Body of pancreas (tissue), 4 donors: ENCODE measurements at regions not wholly inside any gene's neighbourhood (a gene's known extent, or its start where the extent isn't known, plus 50 kb on each side); places are given as distances from the start of the nearest gene placed in this dataset.

Experiments
- ATAC-seq: fragments of 150-250 bp; one replicate; pipeline ENCODE4 v1.9.1; 2016
- DNase-seq, 4 donors: peaks; one replicate each; pipeline ENCODE4 v3.0.0-alpha.2; 2019
- H3K27ac ChIP-seq, 4 donors: fragments of 200-600 bp; sonication (generic); 1 replicate in 3 of 4; 2 replicates in 1 of 4; pipeline versions ENCODE4 v1.5.1 to v1.6.1; 2016 to 2019; ENCODE audit warnings: mild to moderate bottlenecking in 1 of 4, mixed read lengths in 1 of 4, moderate library complexity in 1 of 4
- H3K27me3 ChIP-seq, 2 donors: fragments of 200-600 bp; sonication (generic); one replicate each; pipeline ENCODE4 v1.6.0; 2016; ENCODE audit warnings: mild to moderate bottlenecking in 1 of 2
- H3K36me3 ChIP-seq, 2 donors: fragments of 200-600 bp; sonication (generic); replicated peaks in 1 of 2; 2 replicates each; pipeline ENCODE4 v1.5.1; 2016; ENCODE audit warnings: low read depth in 2 of 2; ENCODE audit not compliant: insufficient read depth in 1 of 2
- H3K4me1 ChIP-seq: fragments of 200-600 bp; sonication (generic); one replicate; pipeline ENCODE4 v1.6.0; 2016
- H3K4me3 ChIP-seq, 2 donors: fragments of 200-600 bp; sonication (generic); 1 replicate in 1 of 2; 2 replicates in 1 of 2; pipeline ENCODE4 v1.5.1; 2016 to 2019
- H3K9me3 ChIP-seq, 3 donors: fragments of 200-600 bp; sonication (generic); 1 replicate in 2 of 3; 2 replicates in 1 of 3; pipeline ENCODE4 v1.5.1; 2016
- POLR2A ChIP-seq, 3 donors: fragments of 450-650 bp; IDR thresholded peaks; one replicate each; pipeline ENCODE4 v1.6.1; 2016; ENCODE audit warnings: antibody characterized with exemption in 3 of 3, mild to moderate bottlenecking in 2 of 3
- WGBS, 2 donors: methylation state at CpG; one replicate each; pipeline ENCODE4 v1.1.5; 2017; 5-methylcytosine and 5-hydroxymethylcytosine counted together
- intact Hi-C: fragments of 100-400 bp; cut with DNase I; formaldehyde crosslinking; loops from one replicate; pipeline ENCODE4 v1.15.1; 2023
- TF ChIP-seq, protein P1 (sequence below), 7 experiments: fragments of 450-650 bp in 4 of 7; fragments of 200-600 bp in 3 of 7; sonication (generic) in 3 of 7; IDR thresholded peaks; one replicate each; pipeline ENCODE4 v1.5.1; 2016 to 2019; ENCODE audit warnings: antibody characterized with exemption in 7 of 7

DNA sequence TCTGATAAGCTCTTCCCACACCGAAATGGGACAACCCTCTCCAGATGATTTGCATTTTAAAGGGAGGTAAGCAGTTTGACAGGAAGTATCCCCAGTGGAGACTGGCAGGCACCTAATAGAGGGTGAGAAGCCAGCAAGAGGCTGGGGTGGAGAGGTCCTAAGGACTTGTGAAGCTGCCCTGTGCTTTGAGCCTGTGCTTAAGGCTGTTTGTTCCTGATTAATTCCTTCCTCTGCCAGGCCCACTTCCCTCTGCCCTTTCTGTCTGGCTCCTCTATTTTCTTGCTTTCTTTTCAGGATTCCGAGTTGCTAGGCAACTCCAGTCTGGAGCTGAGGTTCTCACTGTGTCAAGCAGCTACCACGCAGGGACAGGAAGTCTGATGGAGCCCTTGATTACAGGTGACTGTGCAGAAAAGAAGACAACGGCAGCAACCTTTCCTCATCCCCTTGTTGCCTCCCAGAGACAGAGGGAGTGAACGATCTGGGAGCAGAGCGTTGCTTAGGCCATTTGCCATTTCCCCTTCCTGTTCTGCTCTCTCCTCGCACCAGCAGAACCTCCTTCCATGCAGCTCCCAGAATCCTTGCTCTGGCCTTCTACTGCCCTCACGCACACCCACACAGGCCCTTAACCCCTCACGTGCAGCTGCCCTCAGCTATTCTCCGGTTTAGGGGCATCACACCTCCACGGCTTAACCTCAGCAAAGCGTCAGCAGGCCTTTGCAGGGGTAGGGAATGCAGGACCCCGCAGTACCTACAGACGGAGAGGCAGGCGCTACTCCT, 103.6 kb upstream of the CELF4 start:
- Histone ChIP-seq H3K4me3 (no peak overlapping the region), H3K36me3 (no peaks in the 10 kb centered on the region), H3K27me3 (no peaks in the 10 kb centered on the region), H3K4me1 (no peaks in the 10 kb centered on the region), H3K9me3 (no peaks in the 10 kb centered on the region), H3K27ac (no peak overlapping the region)
- WGBS, 2 donors: 48 to 54% methylated on average over 14 to 15 of the region's 15 CpGs
- intact Hi-C loops: no loop called here
- ATAC-seq (no peak), DNase-seq (no peak)
- TF ChIP-seq POLR2A (IDR thresholded peaks at IDR 0.05): no peak
- TF ChIP-seq, protein P1, sequence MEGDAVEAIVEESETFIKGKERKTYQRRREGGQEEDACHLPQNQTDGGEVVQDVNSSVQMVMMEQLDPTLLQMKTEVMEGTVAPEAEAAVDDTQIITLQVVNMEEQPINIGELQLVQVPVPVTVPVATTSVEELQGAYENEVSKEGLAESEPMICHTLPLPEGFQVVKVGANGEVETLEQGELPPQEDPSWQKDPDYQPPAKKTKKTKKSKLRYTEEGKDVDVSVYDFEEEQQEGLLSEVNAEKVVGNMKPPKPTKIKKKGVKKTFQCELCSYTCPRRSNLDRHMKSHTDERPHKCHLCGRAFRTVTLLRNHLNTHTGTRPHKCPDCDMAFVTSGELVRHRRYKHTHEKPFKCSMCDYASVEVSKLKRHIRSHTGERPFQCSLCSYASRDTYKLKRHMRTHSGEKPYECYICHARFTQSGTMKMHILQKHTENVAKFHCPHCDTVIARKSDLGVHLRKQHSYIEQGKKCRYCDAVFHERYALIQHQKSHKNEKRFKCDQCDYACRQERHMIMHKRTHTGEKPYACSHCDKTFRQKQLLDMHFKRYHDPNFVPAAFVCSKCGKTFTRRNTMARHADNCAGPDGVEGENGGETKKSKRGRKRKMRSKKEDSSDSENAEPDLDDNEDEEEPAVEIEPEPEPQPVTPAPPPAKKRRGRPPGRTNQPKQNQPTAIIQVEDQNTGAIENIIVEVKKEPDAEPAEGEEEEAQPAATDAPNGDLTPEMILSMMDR (IDR thresholded peaks at IDR 0.05): no peak

DNA sequence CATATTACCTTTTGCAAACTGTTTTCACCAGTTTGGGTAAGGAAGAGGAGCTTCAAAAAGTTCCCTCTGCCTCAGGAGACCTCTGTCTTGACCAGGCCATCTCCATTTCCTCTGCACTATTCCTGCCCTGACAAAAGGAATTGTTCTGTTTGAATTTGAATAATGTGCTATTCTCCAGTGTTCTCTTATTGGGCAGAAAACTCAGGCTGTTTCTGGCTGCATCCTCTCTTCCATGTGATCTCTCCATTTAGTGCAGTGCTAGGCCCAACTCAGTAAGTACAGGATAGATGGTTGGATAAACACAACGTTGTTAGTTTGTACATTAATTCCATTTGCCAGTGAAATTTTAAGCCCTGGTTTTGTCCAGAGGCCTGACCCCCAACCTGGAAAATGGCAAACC, 102.2 kb upstream of the CELF4 start:
- Histone ChIP-seq H3K27me3 (no peaks in the 10 kb centered on the region), H3K4me3 (no peak overlapping the region), H3K27ac (no peak overlapping the region), H3K36me3 (no peaks in the 10 kb centered on the region), H3K4me1 (no peaks in the 10 kb centered on the region), H3K9me3 (no peaks in the 10 kb centered on the region)
- ATAC-seq: no peak
- intact Hi-C loops: no loop called here
- no peak for DNase-seq
- WGBS, 2 donors: 55 to 67% methylated on average over 1 of the region's 1 CpG
- TF ChIP-seq POLR2A (IDR thresholded peaks at IDR 0.05): no peak
- TF ChIP-seq, protein P1 (IDR thresholded peaks at IDR 0.05): no peak

DNA sequence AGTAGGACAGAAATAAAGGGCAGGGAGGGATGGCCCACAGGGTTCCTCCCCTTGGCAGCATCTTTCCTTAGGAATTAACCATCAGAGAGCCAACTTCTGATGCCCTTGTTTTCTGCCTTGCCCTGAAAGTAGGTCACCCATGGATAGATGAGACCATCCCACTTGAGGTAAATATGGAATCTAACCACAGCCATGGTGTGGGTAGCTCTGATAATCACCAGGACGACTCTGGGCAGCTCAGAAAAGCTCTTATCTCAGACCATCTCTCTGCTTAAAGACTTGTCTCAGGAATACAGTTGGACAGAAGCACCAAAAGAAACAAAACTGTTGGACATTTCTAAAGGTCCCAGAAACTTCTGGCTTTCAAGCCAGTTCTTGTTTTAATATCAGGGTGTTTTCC, 101.4 kb upstream of the CELF4 start:
- TF ChIP-seq POLR2A (IDR thresholded peaks at IDR 0.05): no peak
- TF ChIP-seq, protein P1 (IDR thresholded peaks at IDR 0.05): no peak
- intact Hi-C loops: no loop called here
- Histone ChIP-seq H3K27ac (no peak overlapping the region), H3K27me3 (no peaks in the 10 kb centered on the region), H3K4me3 (no peak overlapping the region), H3K36me3 (no peaks in the 10 kb centered on the region), H3K9me3 (no peaks in the 10 kb centered on the region), H3K4me1 (no peaks in the 10 kb centered on the region)
- DNase-seq (no peak), ATAC-seq (no peak)
- WGBS, 2 donors: 8 to 19% methylated on average over 1 of the region's 1 CpG

DNA sequence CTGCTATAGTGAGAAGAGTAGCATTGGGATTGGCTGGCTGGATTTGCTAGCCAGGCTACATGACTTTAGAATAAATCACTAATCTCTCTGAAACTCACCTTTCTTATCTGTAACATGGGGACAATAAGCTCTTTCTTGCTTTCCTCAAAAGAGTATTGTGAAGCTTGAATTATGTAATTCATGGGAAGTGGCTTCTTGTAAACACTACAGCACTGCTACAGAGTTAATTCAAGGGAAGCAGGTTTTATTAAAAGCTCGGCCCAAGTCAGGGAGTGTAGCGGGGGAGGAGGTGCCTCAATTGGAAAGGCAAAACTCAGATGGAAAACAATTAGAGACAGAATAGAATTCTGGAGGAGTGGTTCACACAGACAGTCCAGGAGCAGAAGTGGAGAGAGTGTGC, 100.9 kb upstream of the CELF4 start:
- Histone ChIP-seq H3K27ac (no peak overlapping the region), H3K27me3 (no peaks in the 10 kb centered on the region), H3K4me3 (no peak overlapping the region), H3K4me1 (no peaks in the 10 kb centered on the region), H3K9me3 (no peaks in the 10 kb centered on the region), H3K36me3 (no peaks in the 10 kb centered on the region)
- DNase-seq: no peak
- ATAC-seq: no peak
- no peak for TF ChIP-seq POLR2A (IDR thresholded peaks at IDR 0.05)
- TF ChIP-seq, protein P1 (IDR thresholded peaks at IDR 0.05): no peak
- WGBS, 2 donors: 37 to 43% methylated on average over 2 of the region's 2 CpGs
- intact Hi-C loops: no loop called here

DNA sequence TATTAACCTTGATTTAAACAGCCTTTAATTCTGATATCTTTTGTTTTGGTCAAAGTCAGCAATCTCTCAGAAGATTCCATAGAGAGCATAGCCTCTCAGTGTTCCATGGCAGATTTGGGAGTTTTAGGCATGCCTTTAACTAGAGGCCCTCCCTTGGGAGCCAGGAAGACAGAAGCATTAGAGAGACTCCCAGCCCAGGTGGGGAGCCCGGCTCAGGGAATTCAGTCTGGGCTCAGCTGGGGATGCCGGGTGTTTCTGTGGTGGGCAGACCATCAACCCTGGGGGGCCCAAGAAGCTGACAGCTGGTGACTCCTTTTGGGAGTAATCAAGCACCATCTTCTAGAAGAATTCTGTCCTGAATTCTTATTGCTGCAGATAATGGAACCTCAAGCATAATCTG, 99.7 kb upstream of the CELF4 start:
- ATAC-seq (no peak), DNase-seq (no peak)
- H3K4me1 ChIP-seq: no peaks in the 10 kb centered on the region
- intact Hi-C loops: no loop called here
- WGBS, 2 donors: 75 to 85% methylated on average over 2 of the region's 2 CpGs
- H3K36me3 ChIP-seq: no peaks in the 10 kb centered on the region
- H3K27ac ChIP-seq: no peak overlapping the region
- TF ChIP-seq, protein P1 (IDR thresholded peaks at IDR 0.05): no peak
- TF ChIP-seq POLR2A (IDR thresholded peaks at IDR 0.05): no peak
- H3K27me3 ChIP-seq: no peaks in the 10 kb centered on the region
- H3K4me3 ChIP-seq: no peak overlapping the region
- no peaks in the 10 kb centered on the region for H3K9me3 ChIP-seq
